CD1c-positive myeloid dendritic cell (primary cell): ENCODE measurements at regions not wholly inside any gene's neighbourhood (a gene's known extent, or its start where the extent isn't known, plus 50 kb on each side); places are given as distances from the start of the nearest gene placed in this dataset.
"Not testable (repeated sequence)": the region's sequence is repeated elsewhere in the genome, so short reads cannot be mapped to it uniquely, and the experiment has no call there.

Experiments
- DNase-seq: peaks from one replicate; pipeline ENCODE4 v3.0.0-alpha.2; 2016; ENCODE audit errors: extremely low spot score

- DNase-seq: not testable (repeated sequence)
Observed at GRCh38 chr1:88342081-88342480, 342.0 kb upstream of the PKN2 start.

- no peak for DNase-seq
Observed at GRCh38 chr1:88350648-88351047, 333.4 kb upstream of the PKN2 start.

- no peak for DNase-seq
Observed at GRCh38 chr1:88351960-88352359, 332.1 kb upstream of the PKN2 start.

- no peak for DNase-seq
Observed at GRCh38 chr1:88354256-88354655, 329.8 kb upstream of the PKN2 start.

- DNase-seq: no peak
Observed at GRCh38 chr1:88357729-88358128, 326.3 kb upstream of the PKN2 start.

- DNase-seq: no peak
Observed at GRCh38 chr1:88371436-88372023, 312.5 kb upstream of the PKN2 start.

GRCh38 chr1:88375977-88376376 is 308.1 kb upstream of the PKN2 start:
- no peak for DNase-seq

- no peak for DNase-seq
Observed at GRCh38 chr1:88376421-88376820, 307.7 kb upstream of the PKN2 start.

GRCh38 chr1:88378560-88378959 is 305.5 kb upstream of the PKN2 start:
- no peak for DNase-seq

- DNase-seq: no peak
Observed at GRCh38 chr1:88394958-88395357, 289.1 kb upstream of the PKN2 start.

GRCh38 chr1:88398338-88398737 is 285.7 kb upstream of the PKN2 start:
- no peak for DNase-seq

GRCh38 chr1:88399690-88400089 is 284.4 kb upstream of the PKN2 start:
- DNase-seq: no peak

GRCh38 chr1:88401313-88401712 is 282.8 kb upstream of the PKN2 start:
- DNase-seq: no peak

- DNase-seq: no peak
Observed at GRCh38 chr1:88404582-88404981, 279.5 kb upstream of the PKN2 start.

- no peak for DNase-seq
Observed at GRCh38 chr1:88407248-88407647, 276.8 kb upstream of the PKN2 start.

- no peak for DNase-seq
Observed at GRCh38 chr1:88421997-88422396, 262.1 kb upstream of the PKN2 start.

- DNase-seq: no peak
Observed at GRCh38 chr1:88433556-88433955, 250.5 kb upstream of the PKN2 start.

- DNase-seq: no peak
Observed at GRCh38 chr1:88434836-88435235, 249.2 kb upstream of the PKN2 start.

GRCh38 chr1:88441022-88441421 is 243.1 kb upstream of the PKN2 start:
- no peak for DNase-seq

GRCh38 chr1:88451856-88452255 is 232.2 kb upstream of the PKN2 start:
- no peak for DNase-seq

GRCh38 chr1:88453295-88453694 is 230.8 kb upstream of the PKN2 start:
- no peak for DNase-seq

- DNase-seq: no peak
Observed at GRCh38 chr1:88454781-88455180, 229.3 kb upstream of the PKN2 start.

GRCh38 chr1:88455621-88456256 is 228.3 kb upstream of the PKN2 start:
- peak; percentile 40 for DNase-seq

- DNase-seq: no peak
Observed at GRCh38 chr1:88457197-88457596, 226.9 kb upstream of the PKN2 start.
